OCI-LY1 (cell line): ENCODE measurements at regions not wholly inside any gene's neighbourhood (a gene's known extent, or its start where the extent isn't known, plus 50 kb on each side); places are given as distances from the start of the nearest gene placed in this dataset.

Experiments used
- CTCF ChIP-seq: fragments of 200-600 bp; sonication (generic), shearing (Covaris generic); IDR thresholded peaks from 2 replicates; pipeline ENCODE4 v1.5.1; 2017; ENCODE audit warnings: mild to moderate bottlenecking, antibody characterized with exemption, low read length, moderate library complexity, mixed read lengths
- EZH2 ChIP-seq: fragments of 200-600 bp; sonication (generic), shearing (Covaris generic); IDR thresholded peaks from 2 replicates; pipeline ENCODE4 v1.8.0; 2017; ENCODE audit warnings: borderline replicate concordance, mixed run types, mild to moderate bottlenecking, antibody characterized with exemption, low read length, moderate library complexity, mixed read lengths

DNA sequence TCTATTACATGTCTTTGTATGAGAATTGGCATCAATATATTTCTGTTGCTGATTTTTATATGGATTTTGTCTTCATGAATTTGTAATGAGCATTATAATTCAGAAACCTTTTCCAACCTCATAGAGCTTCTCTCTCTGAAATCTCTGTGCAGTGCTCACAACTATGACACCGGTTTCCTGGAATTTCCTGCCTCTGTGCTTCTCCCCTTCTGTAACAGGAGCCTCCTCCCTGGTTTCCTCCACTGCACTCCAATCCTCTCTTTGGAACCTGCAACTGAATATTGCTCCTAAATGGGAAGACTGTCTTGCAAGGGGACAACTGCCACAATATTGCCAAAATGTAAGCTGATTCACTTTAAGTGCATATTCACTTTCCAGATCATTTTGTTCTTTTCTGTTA, 1147.9 kb downstream of the UQCRFS1 start:
- no peak for TF ChIP-seq CTCF
- TF ChIP-seq EZH2 = no peak
